AG09309 (cell line): ENCODE measurements at regions not wholly inside any gene's neighbourhood (a gene's known extent, or its start where the extent isn't known, plus 50 kb on each side); places are given as distances from the start of the nearest gene placed in this dataset.

Experiments
- DNase-seq: peaks from one replicate; pipeline ENCODE4 v3.0.0-alpha.2; 2010; ENCODE audit warnings: low read depth
- H3K4me3 ChIP-seq: 2 replicates; pipeline ENCODE4 v1.5.1; 2011; ENCODE audit warnings: mild to moderate bottlenecking, low read depth, low read length, moderate library complexity; ENCODE audit not compliant: control insufficient read depth
- TF ChIP-seq, protein P1 (sequence below): IDR thresholded peaks from 2 replicates; pipeline ENCODE4 v1.5.1; 2011; ENCODE audit warnings: mild to moderate bottlenecking, low read depth, low read length, inconsistent platforms; ENCODE audit not compliant: insufficient read depth, control insufficient read depth; ENCODE audit errors: missing control alignments

DNA sequence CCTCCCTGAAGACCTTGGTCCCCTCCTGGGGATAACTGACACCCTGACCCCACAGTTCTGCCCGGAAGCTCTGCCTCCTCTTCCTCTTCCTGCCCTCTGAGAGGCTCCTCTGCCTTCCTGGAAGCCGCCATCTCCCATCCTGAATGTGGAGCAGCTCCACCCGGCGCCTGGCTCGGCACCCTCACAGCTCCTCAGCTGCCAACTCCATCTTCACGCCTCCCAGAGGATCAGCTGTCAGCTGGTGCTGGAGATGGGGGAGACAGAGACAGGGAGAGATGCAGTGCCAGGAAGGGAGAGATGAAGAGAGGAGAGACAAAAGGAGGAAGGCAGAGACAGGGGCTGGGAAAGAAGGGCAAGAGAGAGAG is 210.4 kb upstream of the CSF3R start:
- no peak for DNase-seq
- TF ChIP-seq, protein P1, sequence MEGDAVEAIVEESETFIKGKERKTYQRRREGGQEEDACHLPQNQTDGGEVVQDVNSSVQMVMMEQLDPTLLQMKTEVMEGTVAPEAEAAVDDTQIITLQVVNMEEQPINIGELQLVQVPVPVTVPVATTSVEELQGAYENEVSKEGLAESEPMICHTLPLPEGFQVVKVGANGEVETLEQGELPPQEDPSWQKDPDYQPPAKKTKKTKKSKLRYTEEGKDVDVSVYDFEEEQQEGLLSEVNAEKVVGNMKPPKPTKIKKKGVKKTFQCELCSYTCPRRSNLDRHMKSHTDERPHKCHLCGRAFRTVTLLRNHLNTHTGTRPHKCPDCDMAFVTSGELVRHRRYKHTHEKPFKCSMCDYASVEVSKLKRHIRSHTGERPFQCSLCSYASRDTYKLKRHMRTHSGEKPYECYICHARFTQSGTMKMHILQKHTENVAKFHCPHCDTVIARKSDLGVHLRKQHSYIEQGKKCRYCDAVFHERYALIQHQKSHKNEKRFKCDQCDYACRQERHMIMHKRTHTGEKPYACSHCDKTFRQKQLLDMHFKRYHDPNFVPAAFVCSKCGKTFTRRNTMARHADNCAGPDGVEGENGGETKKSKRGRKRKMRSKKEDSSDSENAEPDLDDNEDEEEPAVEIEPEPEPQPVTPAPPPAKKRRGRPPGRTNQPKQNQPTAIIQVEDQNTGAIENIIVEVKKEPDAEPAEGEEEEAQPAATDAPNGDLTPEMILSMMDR, result no peak
- no peak overlapping the region for H3K4me3 ChIP-seq

DNA sequence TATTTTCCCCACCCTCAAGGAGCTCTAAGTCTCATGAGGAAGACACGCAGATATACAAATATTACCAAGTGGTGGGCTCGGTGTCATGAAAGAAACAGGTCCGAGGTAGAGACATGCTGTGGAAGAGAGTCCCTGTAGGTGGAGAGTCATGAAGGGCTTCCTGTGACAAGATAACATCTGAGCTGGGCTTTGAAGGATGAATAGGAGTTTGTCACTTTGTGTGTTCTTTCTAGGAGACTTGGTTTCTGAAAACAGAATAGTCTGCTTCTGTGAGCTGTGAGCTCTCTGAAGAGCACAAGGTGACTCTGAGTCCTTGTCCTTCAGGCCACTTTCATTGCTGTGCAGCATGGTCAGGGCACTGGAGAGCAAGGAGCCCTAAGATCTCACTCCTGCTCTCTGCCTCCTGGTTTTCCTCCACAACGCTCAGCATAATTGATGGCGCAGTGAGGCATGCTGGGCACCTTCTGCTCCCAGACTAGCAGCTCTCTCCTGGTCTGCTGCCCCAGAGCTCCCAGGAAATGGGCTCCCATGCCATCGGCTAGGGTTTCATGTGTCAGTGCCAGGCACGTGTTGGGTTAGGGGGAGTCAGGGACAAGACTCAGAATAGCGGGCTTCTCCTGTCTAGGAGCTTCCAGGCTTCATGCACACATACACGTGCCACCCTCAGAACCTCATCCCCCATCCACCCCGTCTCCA is 209.9 kb upstream of the CSF3R start:
- no peak for DNase-seq
- H3K4me3 ChIP-seq, result no peak overlapping the region
- TF ChIP-seq, protein P1, result no peak

DNA sequence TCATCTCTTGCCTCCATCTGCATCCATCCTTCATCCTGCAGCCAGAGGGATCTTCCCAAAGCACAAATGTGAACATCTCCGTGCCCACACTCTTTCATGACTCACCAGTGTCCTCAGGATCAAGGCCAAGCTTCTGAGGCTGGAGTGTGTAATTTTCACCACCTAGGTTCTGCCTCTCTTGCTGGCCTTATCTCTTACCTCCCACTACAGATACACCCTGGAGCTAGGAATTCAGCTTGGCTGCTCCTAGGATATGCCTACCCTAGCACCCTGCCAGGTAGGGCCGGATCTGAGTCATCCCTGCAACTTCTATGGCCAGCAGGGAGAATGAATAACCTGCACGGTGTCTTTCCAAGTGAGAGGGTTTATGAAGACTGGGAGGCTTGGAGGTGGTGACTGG is 208.7 kb upstream of the CSF3R start:
- no peak overlapping the region for H3K4me3 ChIP-seq
- no peak for DNase-seq
- TF ChIP-seq, protein P1, result no peak

DNA sequence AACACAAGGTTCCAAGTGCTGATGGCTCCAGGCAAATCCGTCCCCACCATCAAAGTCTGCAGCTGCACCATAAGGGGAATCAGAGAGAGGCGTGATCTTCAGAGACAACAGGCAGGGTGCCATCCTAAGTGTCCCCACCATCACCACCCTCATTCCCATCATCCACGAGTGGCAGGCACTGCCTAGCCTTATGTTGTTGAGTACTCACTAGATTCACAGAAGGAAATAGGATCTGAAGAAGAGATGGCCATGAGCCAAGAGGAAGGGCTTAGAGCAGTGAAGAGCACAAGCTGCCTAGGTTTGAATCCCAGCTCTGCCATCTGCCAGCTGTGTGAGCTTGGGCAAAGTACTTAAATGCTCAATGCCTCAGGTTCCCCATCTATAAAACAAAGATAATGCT is 207.3 kb upstream of the CSF3R start:
- no peak for DNase-seq
- no peak overlapping the region for H3K4me3 ChIP-seq
- TF ChIP-seq, protein P1, result no peak

DNA sequence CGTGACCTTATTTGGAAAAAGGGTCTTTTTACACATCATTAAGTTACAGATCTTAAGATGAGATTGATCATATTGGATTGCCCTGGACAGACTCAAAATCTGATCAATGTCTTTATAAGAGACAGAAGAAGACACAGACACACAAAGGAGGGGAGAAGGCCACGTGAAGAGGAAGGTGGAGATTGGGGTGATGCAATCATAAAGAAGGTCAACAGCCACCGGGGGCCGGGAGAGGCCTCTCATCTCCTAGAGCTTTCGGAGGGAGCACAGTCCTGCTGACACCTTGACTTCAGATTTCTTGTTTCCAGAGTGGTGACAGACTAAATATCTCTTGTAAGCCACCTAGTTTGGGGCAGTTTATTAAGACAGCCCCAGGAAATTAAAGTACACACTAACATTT is 204.6 kb upstream of the CSF3R start:
- TF ChIP-seq, protein P1, result no peak
- no peak for DNase-seq
- H3K4me3 ChIP-seq, result no peak overlapping the region

DNA sequence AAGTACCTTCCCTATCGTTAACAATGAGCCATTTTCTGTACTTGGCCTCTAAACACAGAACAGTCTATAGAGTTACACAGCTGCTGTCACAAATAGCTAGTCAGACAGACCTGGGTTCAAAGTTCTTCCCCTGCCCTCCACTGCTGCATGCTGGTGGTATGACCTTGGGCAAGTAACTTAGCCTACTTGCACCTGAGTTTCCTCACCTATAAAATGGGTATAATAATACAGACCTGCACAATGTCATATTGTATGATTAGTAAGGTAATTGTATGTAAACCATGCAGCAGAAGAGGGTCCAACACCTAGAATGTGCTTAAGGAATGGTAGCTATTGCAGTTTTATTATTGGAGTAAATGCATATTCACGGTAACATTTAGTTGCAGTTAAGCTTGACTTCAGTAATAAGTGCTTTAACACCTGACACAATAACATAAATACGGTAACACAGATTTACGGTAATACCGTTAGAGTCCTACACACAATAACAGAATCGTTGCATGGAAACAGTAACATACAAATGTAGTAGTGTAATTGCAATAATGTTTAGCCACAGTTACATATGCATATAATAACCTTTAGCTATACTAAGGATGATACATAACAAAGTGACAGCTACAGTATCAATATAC is 193.3 kb upstream of the CSF3R start:
- no peak overlapping the region for H3K4me3 ChIP-seq
- no peak for DNase-seq
- TF ChIP-seq, protein P1, result no peak
